ENCODE measurements at regions not wholly inside any gene's neighbourhood (a gene's known extent, or its start where the extent isn't known, plus 50 kb on each side); places are given as distances from the start of the nearest gene placed in this dataset.

GRCh38 chr7:54662701-54663100, 96.3 kb downstream of the SEC61G start:
- H3K27ac Mint-ChIP-seq, result no peak overlapping the region
- H3K9ac ChIP-seq (ENCODE audit: extremely low read depth, low read length, poor library complexity, severe bottlenecking), result no peak overlapping the region
- no peak overlapping the region for H3K27ac ChIP-seq (ENCODE audit: low read depth, low read length)
- peaks cover 59% of the 10 kb centered on the region for H3K27me3 Mint-ChIP-seq (ENCODE audit: insufficient read depth)
- H3K4me3 ChIP-seq (ENCODE audit: low read length), result no peak overlapping the region
- no peaks in the 10 kb centered on the region for H3K36me3 Mint-ChIP-seq (ENCODE audit: low read depth)
- DNase-seq, result no peak
- no peaks in the 10 kb centered on the region for H3K36me3 ChIP-seq (ENCODE audit: control insufficient read depth, insufficient read depth, low read length)
- H3K4me1 ChIP-seq (ENCODE audit: control insufficient read depth, insufficient read depth, low read length), result no peaks in the 10 kb centered on the region
- 84 to 89% methylated on average over 5 to 7 of the region's 7 CpGs for WGBS, 2 experiments (ENCODE audit: insufficient coverage in 1 of 2, insufficient read length in 1 of 2)
- TF ChIP-seq CTCF (conservative IDR thresholded peaks at IDR 0.05), result no peak
- H3K4me1 Mint-ChIP-seq, result peaks cover 17% of the 10 kb centered on the region
- H3K27me3 ChIP-seq (ENCODE audit: control insufficient read depth, insufficient read depth, low read length, poor library complexity, severe bottlenecking), result peaks cover 75% of the 10 kb centered on the region
- no peak overlapping the region for H3K4me3 Mint-ChIP-seq
- peaks cover 4% of the 10 kb centered on the region for H3K9me3 Mint-ChIP-seq
- peaks cover 9% of the 10 kb centered on the region for H3K9me3 ChIP-seq (ENCODE audit: control insufficient read depth, low read length)

GRCh38 chr7:54653905-54654304, 105.1 kb downstream of the SEC61G start:
- Mint-ChIP-seq H3K9me3 (no peaks in the 10 kb centered on the region), H3K36me3 (ENCODE audit: low read depth) (no peaks in the 10 kb centered on the region), H3K27ac (no peak overlapping the region), H3K4me1 (peaks cover 9% of the 10 kb centered on the region), H3K4me3 (no peak overlapping the region), H3K27me3 (ENCODE audit: insufficient read depth) (peaks cover 12% of the 10 kb centered on the region)
- no peak for DNase-seq
- H3K4me3 ChIP-seq (ENCODE audit: low read length), result no peak overlapping the region
- no peak overlapping the region for H3K27ac ChIP-seq (ENCODE audit: low read depth, low read length)
- peaks cover 20% of the 10 kb centered on the region for H3K27me3 ChIP-seq (ENCODE audit: control insufficient read depth, insufficient read depth, low read length, poor library complexity, severe bottlenecking)
- no peaks in the 10 kb centered on the region for H3K9me3 ChIP-seq (ENCODE audit: control insufficient read depth, low read length)
- no peak for TF ChIP-seq CTCF (conservative IDR thresholded peaks at IDR 0.05)
- H3K36me3 ChIP-seq (ENCODE audit: control insufficient read depth, insufficient read depth, low read length), result no peaks in the 10 kb centered on the region
- whole genome bisulfite sequencing, 2 experiments (ENCODE audit: insufficient coverage in 1 of 2, insufficient read length in 1 of 2), result 92 to 100% methylated on average over 2 of the region's 3 CpGs
- no peak overlapping the region for H3K9ac ChIP-seq (ENCODE audit: extremely low read depth, low read length, poor library complexity, severe bottlenecking)
- peaks cover 3% of the 10 kb centered on the region for H3K4me1 ChIP-seq (ENCODE audit: control insufficient read depth, insufficient read depth, low read length)

GRCh38 chr7:54643064-54643463, 100.9 kb downstream of the VSTM2A start:
- no peaks in the 10 kb centered on the region for H3K9me3 ChIP-seq (ENCODE audit: control insufficient read depth, low read length)
- peaks cover 17% of the 10 kb centered on the region for H3K27me3 ChIP-seq (ENCODE audit: control insufficient read depth, insufficient read depth, low read length, poor library complexity, severe bottlenecking)
- peaks cover 6% of the 10 kb centered on the region for H3K4me1 ChIP-seq (ENCODE audit: control insufficient read depth, insufficient read depth, low read length)
- no peak overlapping the region for H3K4me3 ChIP-seq (ENCODE audit: low read length)
- 74 to 90% methylated on average over 4 to 6 of the region's 6 CpGs for WGBS, 2 experiments (ENCODE audit: insufficient coverage in 1 of 2, insufficient read length in 1 of 2)
- peaks cover 22% of the 10 kb centered on the region for H3K4me1 Mint-ChIP-seq
- H3K27me3 Mint-ChIP-seq (ENCODE audit: insufficient read depth), result peaks cover 2% of the 10 kb centered on the region
- peaks cover 2% of the 10 kb centered on the region for H3K9me3 Mint-ChIP-seq
- H3K27ac ChIP-seq (ENCODE audit: low read depth, low read length), result no peak overlapping the region
- no peaks in the 10 kb centered on the region for H3K36me3 Mint-ChIP-seq (ENCODE audit: low read depth)
- TF ChIP-seq CTCF (conservative IDR thresholded peaks at IDR 0.05), result no peak
- DNase-seq, result no peak
- no peak overlapping the region for H3K9ac ChIP-seq (ENCODE audit: extremely low read depth, low read length, poor library complexity, severe bottlenecking)
- no peak overlapping the region for H3K4me3 Mint-ChIP-seq
- H3K36me3 ChIP-seq (ENCODE audit: control insufficient read depth, insufficient read depth, low read length), result no peaks in the 10 kb centered on the region
- no peak overlapping the region for H3K27ac Mint-ChIP-seq
